ENCODE measurements at regions not wholly inside any gene's neighbourhood (a gene's known extent, or its start where the extent isn't known, plus 50 kb on each side); places are given as distances from the start of the nearest gene placed in this dataset.

DNA sequence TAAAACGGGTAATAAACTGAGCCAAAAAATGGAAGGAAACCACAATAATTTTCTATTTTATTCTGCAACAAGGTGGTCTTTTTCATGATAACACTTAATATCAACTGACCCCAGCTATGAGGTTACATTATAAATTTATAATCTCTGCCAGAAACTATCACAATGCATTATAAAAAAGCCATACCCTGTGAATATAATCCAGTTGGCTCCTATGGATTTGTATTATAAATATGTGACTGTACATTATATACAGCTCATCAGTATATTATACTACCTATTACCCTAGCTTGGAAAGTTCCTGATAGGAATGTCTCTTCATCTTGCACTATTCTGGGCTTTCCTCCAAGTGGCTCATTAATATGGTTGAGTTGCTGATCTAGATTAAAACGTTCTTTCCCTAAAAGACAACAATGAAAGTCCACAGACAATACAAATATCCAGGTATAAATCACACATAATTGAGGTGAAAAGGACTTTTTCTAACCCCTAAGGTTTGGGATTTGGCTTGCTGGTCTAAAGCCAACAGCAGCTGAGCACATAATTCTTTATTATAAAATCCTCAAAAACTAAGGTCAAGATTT, 487.7 kb downstream of the TTLL7 start:
- TF ChIP-seq, protein P1, sequence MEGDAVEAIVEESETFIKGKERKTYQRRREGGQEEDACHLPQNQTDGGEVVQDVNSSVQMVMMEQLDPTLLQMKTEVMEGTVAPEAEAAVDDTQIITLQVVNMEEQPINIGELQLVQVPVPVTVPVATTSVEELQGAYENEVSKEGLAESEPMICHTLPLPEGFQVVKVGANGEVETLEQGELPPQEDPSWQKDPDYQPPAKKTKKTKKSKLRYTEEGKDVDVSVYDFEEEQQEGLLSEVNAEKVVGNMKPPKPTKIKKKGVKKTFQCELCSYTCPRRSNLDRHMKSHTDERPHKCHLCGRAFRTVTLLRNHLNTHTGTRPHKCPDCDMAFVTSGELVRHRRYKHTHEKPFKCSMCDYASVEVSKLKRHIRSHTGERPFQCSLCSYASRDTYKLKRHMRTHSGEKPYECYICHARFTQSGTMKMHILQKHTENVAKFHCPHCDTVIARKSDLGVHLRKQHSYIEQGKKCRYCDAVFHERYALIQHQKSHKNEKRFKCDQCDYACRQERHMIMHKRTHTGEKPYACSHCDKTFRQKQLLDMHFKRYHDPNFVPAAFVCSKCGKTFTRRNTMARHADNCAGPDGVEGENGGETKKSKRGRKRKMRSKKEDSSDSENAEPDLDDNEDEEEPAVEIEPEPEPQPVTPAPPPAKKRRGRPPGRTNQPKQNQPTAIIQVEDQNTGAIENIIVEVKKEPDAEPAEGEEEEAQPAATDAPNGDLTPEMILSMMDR (IDR thresholded peaks at IDR 0.05) = no peak
- no peak for TF ChIP-seq EZH2 (IDR thresholded peaks at IDR 0.05)
